Stimulated activated CD4-positive, alpha-beta T cell treated with anti-CD3 and anti-CD28 coated beads, Interleukin-4, amount 100 ng/mL, for 48 hours (primary cell): ENCODE measurements at regions not wholly inside any gene's neighbourhood (a gene's known extent, or its start where the extent isn't known, plus 50 kb on each side); places are given as distances from the start of the nearest gene placed in this dataset.
"Not testable (repeated sequence)": the region's sequence is repeated elsewhere in the genome, so short reads cannot be mapped to it uniquely, and the experiment has no call there.

Source experiments
- DNase-seq, 2 donors: peaks; one replicate each; pipeline ENCODE4 v3.0.0-alpha.2; 2020; ENCODE audit warnings: low read depth in 2 of 2

- no peak for DNase-seq
Observed at GRCh38 chr14:105636935-105637334, 110.6 kb downstream of the TMEM121 start.

GRCh38 chr14:105637345-105637744 lies 111.0 kb downstream of the TMEM121 start:
- DNase-seq: not testable (repeated sequence)

- not testable (repeated sequence) for DNase-seq
Observed at GRCh38 chr14:105639969-105640931, 113.9 kb downstream of the TMEM121 start.

- DNase-seq: no peak
Observed at GRCh38 chr14:105641075-105641937, 114.9 kb downstream of the TMEM121 start.

- DNase-seq: not testable (repeated sequence)
Observed at GRCh38 chr14:105641951-105642350, 115.6 kb downstream of the TMEM121 start.

DNA sequence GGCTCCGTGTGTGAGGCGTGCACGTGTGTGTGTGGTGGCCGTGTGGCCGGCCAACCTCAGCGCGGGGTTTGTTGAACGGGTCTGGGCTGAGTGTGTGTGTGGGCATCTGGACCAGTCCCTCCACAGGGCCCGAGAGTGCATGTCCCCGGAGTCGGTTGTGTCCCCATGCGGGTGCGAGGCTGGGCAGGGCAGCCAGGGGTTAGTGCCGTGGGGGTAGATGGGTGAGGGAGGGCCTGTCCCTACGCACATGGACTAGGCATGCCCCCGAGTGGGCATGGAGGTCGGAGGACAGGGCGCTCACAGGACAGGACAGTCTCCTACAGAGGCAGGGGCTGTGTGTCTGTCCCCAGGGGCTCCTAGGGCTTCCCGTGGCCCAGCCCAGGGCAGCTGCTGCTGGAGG lies 116.1 kb downstream of the TMEM121 start:
- DNase-seq: not testable (repeated sequence)

- not testable (repeated sequence) for DNase-seq
Observed at GRCh38 chr14:105643406-105644052, 117.1 kb downstream of the TMEM121 start.

- not testable (repeated sequence) for DNase-seq
Observed at GRCh38 chr14:105644053-105644435, 117.7 kb downstream of the TMEM121 start.

DNA sequence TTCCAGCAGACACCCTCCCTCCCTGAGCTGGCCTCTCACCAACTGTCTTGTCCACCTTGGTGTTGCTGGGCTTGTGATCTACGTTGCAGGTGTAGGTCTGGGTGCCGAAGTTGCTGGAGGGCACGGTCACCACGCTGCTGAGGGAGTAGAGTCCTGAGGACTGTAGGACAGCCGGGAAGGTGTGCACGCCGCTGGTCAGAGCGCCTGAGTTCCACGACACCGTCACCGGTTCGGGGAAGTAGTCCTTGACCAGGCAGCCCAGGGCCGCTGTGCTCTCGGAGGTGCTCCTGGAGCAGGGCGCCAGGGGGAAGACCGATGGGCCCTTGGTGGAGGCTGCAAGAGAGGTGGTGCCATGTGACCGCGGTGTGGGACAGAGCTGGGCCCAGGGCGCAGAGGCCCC lies 118.1 kb downstream of the TMEM121 start:
- not testable (repeated sequence) for DNase-seq

DNA sequence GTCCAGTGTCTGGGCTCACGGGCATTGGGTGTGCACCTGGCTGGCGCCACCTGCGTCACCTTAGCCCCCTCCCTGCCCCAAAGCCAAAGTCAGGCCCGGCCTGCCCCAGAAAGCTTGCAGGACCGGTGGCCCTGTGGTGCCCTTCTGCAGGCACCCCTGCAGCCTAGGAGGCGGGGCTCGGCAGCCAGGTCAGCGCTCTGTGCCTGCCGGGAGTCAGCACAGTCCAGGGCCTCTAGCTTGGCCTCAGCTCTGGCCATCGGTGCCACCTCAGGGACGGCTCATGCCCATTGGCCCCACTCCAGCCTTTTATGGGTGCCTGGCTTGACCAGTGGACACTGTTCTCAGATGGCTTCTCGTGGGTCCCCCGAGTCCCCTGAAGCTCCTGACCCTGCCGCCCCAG lies 118.5 kb downstream of the TMEM121 start:
- DNase-seq: not testable (repeated sequence)

DNA sequence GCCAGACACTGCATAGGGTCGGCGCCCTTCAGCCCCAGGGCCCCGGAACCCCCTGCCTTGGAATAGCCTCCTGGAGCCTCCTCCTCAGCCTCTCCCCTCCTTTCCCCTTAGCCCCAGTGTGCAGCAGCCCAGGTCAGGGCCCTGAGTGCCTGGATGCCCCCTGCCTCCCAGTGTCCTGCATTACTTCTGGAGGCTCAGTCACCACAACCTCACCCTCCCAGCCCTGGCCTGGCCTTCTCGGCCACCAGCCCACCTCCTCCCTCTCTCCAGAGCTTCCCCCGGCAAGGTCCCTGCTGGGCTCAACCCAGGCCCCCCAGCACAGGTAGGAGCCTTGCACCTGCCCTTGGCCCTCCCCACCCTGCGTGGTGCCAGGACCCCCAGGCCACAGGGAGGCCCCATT lies 119.0 kb downstream of the TMEM121 start:
- DNase-seq: not testable (repeated sequence)

- DNase-seq: no peak
Observed at GRCh38 chr14:105646175-105646574, 119.8 kb downstream of the TMEM121 start.

DNA sequence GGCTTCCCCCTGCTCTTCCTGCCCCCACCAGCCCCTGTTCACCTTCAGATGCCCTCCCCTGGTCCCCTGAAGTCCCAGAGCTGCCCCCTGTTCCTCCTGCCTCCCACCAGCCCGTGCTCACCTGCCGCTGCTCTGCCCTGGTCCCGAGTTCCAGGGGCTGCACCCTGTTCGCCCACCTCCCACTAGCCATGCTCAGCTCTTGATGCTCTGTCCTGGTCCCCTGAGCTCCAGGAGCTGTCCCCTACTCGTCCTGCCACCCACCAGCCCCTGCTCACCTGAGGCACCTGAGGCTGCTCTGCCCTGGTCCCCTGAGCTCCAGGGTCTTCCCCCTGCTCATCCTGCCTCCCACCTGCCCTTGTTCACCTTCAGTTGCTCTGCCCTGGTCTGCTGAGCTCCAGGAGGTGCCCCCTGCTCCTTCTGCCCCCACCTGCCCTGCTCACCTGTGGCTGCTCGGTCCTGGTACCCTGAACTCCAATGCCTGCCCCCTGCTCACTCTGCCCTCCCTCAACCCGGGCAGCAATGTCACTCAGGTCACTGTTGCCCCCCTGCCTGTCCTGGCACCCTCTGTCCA lies 120.4 kb downstream of the TMEM121 start:
- not testable (repeated sequence) for DNase-seq

- DNase-seq: not testable (repeated sequence)
Observed at GRCh38 chr14:105647426-105647783, 121.0 kb downstream of the TMEM121 start.

DNA sequence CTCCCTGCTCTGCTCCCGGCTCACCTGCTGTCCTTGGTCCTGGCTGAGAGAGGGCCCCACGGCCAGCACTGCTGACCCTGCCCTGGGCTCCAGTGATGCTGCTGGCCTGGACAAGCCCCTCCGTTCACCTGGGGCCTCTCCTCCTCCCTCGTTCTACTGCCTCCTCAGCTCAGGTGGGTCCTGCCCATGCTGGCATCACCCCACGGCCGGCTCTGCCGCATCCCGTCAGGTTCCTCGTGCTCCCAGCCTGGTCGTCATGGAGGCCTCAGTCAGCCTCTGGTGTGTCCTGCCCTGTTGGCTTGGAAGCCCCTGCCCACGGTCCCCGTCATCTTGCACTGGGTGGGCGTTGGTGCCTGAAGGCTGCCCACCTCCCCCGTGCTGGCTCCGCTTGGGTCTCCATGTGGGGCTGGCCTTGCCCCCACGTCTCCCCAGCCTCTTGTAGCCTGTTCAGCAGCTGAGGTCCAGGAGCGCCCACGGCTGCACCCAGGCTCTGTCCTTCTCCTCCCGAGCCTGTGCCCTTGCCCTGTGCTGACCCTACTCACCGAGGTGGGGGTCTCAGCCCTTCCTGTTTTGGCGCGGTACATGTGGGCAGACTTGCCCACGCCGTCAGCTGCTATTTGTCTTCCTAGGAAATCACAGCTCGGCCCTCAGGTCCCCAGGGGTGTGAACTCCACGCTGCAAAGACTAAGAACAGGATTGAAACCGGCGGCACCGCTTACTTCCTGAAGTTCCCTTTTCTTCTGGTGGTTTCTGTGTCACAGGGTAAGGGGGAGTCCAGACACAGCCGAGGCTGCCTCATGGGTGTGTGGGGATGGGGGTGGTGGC lies 121.6 kb downstream of the TMEM121 start:
- DNase-seq: no peak

DNA sequence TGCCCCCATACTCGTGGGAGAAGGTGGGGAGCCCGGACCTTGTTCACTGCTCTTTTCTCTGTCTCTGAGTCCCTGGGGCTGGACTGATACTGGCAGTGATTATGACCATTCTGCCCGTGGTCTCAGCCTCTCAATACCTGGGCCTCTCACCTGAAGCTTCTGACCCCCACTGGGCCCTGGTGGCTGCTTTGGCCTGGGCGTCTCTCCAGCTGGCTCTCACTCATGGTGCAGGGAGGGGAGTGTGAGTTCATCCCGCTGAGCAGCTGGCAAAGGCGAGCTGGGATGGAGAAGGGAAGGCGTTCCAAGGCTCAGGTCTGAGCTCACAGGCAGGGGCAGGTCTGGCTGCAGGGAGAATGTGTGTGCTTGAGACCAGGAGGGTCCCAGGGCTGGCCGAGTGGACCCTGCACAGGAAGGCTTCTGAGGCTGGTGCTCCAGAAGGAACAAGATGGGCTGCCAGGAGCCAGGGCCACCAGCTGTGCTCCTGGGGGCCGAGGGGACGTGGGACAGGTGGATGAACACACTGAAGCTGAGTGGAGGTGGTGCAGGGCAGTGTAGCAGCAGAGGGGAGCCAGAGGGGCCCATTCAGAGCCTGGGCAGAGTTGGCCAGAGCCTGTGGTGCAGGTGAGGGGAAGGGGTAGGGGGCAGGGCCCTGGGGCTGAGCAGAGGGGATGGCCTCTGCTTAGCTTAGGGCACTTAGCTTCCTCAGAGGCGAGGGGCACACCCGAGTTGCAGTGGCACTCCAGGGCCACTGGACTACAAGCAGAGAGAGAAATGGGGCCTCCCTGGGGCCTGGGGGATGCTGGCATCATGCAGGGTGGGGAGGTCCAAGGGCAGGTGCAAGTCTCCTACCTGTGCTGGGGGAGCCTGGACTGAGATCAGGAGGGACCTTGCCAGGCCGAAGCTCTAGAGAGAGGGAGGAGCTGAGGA lies 122.5 kb downstream of the TMEM121 start:
- not testable (repeated sequence) for DNase-seq

DNA sequence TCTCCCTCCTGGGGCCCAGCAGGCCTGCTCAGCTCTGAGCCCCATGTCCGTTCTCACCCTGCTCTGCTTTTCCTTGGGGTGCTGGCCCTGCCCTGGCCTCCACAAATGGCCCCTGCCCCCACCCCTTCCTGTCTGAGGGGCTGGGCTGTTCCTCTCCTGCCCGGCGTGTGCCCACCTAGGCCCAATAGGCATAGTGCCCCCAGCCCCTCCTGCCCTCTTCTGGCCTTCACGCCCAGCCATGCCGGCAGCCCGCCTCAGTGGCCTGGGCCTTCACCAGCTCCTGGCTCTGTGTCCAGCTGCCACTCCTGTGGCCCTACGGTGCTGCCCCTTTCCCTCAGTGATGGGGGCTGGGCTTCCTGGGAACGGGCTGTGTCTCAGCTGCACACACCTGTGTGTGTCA lies 125.9 kb downstream of the TMEM121 start:
- DNase-seq: not testable (repeated sequence)

DNA sequence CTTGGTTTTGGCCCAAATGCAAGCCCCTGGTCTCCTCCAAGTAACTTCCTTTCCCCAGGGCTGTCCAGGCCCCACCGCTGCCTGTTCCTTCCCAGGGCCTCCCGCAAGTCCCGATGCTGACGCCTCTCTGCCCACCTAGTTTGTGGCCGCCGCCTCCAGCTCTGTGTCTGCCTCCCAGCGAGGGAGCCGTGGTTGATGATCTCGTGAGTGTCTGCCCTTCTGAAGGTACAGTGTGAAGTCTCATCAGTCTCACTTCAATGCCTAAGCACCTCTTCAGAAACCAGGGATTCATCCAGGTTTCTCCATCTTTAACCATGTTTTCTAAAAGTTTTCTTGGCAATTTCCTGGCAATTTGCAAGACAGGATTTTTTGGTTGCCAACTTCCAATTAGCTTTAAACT lies 127.5 kb downstream of the TMEM121 start:
- DNase-seq: not testable (repeated sequence)

DNA sequence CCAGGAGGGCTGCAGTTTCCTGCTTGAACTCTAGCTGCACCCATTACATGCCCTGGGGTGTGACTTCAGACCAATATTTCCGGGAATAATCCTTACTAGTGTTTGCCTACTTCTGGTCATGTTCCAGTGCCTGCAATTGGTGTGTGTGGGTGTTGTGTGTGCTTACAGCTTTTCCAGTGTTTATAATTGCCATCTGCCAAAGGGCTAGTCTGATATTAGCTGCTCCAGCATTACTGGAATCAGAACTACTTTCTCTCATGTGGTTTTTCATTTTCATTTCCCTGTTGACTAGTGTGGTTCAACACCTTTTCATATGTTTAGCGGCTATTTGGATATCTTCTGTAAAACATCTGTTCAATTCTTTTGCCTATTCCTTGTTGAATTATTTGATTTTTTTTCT lies 132.9 kb downstream of the TMEM121 start:
- DNase-seq: not testable (repeated sequence)
